HEK293T (cell line): ENCODE measurements at regions not wholly inside any gene's neighbourhood (a gene's known extent, or its start where the extent isn't known, plus 50 kb on each side); places are given as distances from the start of the nearest gene placed in this dataset.

Experiments
- ARNT ChIP-seq: fragments of 450-650 bp; IDR thresholded peaks from 2 replicates; pipeline ENCODE4 v1.6.1; 2017; ENCODE audit warnings: mild to moderate bottlenecking
- BHLHE40 ChIP-seq: fragments of 450-650 bp; IDR thresholded peaks from 2 replicates; pipeline ENCODE4 v1.6.1; 2016; ENCODE audit warnings: mild to moderate bottlenecking, moderate library complexity, borderline replicate concordance
- FOXA1 ChIP-seq: fragments of 450-650 bp; IDR thresholded peaks from 2 replicates; pipeline ENCODE4 v1.6.1; 2016; ENCODE audit warnings: mild to moderate bottlenecking
- HDGF ChIP-seq: fragments of 450-650 bp; IDR thresholded peaks from 2 replicates; pipeline ENCODE4 v1.6.1; 2017; ENCODE audit warnings: antibody characterized with exemption, borderline replicate concordance
- SP1 ChIP-seq: fragments of 450-650 bp; IDR thresholded peaks from 2 replicates; pipeline ENCODE4 v1.6.1; 2017
- SUZ12 ChIP-seq: fragments of 450-650 bp; IDR thresholded peaks from 2 replicates; pipeline ENCODE4 v1.6.1; 2016; ENCODE audit warnings: mild to moderate bottlenecking

DNA sequence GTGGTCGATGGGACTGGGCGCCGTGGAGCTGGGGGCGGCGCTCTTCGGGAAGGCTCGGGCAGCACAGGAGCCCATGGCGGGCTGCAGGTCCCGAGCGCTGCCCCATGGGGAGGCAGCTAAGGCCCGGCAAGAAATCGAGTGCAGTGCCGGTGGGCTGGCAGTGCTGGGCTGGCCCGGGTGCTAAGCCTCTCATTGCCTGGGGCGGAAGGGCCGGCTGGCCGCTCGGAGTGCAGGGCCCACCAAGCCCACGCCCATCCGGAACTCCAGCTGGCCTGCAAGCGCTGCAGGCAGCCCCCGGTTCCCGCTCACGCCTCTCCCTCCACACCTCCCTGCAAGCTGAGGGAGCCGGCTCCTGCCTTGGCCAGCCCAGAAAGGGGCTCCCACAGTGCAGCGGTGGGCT, 748.4 kb upstream of the NRXN1 start:
- TF ChIP-seq ARNT (no peak), HDGF (no peak), SUZ12 (no peak), BHLHE40 (no peak), SP1 (no peak), FOXA1 (no peak)
